Fibroblast of mammary gland (primary cell): ENCODE measurements at regions not wholly inside any gene's neighbourhood (a gene's known extent, or its start where the extent isn't known, plus 50 kb on each side); places are given as distances from the start of the nearest gene placed in this dataset.

Source experiments
- DNase-seq: peaks from one replicate; pipeline ENCODE4 v3.0.0-alpha.2; 2010; ENCODE audit warnings: low read depth
- H3K4me3 ChIP-seq: 2 replicates; pipeline ENCODE4 v1.5.1; 2011; ENCODE audit warnings: low read depth, mild to moderate bottlenecking, low read length, moderate library complexity; ENCODE audit not compliant: control insufficient read depth
- CTCF ChIP-seq: conservative IDR thresholded peaks from 2 replicates; pipeline ENCODE4 v1.5.1; 2011; ENCODE audit warnings: low read depth, low read length, inconsistent platforms; ENCODE audit not compliant: control insufficient read depth, insufficient read depth

- peak; percentile 32 for DNase-seq
Observed at GRCh38 chr3:176954517-176954916, 242.8 kb downstream of the TBL1XR1 start.

GRCh38 chr3:176953106-176954060, 243.9 kb downstream of the TBL1XR1 start:
- no peak overlapping the region for H3K4me3 ChIP-seq
- DNase-seq: peak; percentile 61
- no peak for TF ChIP-seq CTCF

More at GRCh38 chr3:176954517-176954916, 242.8 kb downstream of the TBL1XR1 start:
- no peak for TF ChIP-seq CTCF
- H3K4me3 ChIP-seq: no peak overlapping the region

- H3K4me3 ChIP-seq: no peak overlapping the region
- DNase-seq: no peak
- TF ChIP-seq CTCF: no peak
Observed at GRCh38 chr3:176951586-176952292, 245.5 kb downstream of the TBL1XR1 start.

- TF ChIP-seq CTCF: no peak
- no peak overlapping the region for H3K4me3 ChIP-seq
- no peak for DNase-seq
Observed at GRCh38 chr3:176951144-176951543, 246.1 kb downstream of the TBL1XR1 start.

- no peak overlapping the region for H3K4me3 ChIP-seq
- peak; percentile 74 for DNase-seq
- TF ChIP-seq CTCF: no peak
Observed at GRCh38 chr3:176950743-176951142, 246.5 kb downstream of the TBL1XR1 start.

- no peak for DNase-seq
Observed at GRCh38 chr3:176948151-176948550, 249.1 kb downstream of the TBL1XR1 start.

More at GRCh38 chr3:176948151-176948550, 249.1 kb downstream of the TBL1XR1 start:
- TF ChIP-seq CTCF: no peak
- H3K4me3 ChIP-seq: no peak overlapping the region
